PFSK-1 (cell line): ENCODE measurements at regions not wholly inside any gene's neighbourhood (a gene's known extent, or its start where the extent isn't known, plus 50 kb on each side); places are given as distances from the start of the nearest gene placed in this dataset.

Experiments
- POLR2AphosphoS5 ChIP-seq: IDR thresholded peaks from 2 replicates; pipeline ENCODE4 v1.6.1; 2012; ENCODE audit warnings: low read depth, mild to moderate bottlenecking, control low read depth, low read length, moderate library complexity
- TAF1 ChIP-seq: IDR thresholded peaks from 2 replicates; pipeline ENCODE4 v1.6.1; 2012; ENCODE audit warnings: low read length, control low read depth, borderline replicate concordance; ENCODE audit not compliant: insufficient read depth
- TF ChIP-seq, protein P1 (sequence below), 2 experiments: IDR thresholded peaks; 2 replicates each; pipeline versions ENCODE4 v1.6.1 to v1.8.0; 2011 to 2012; ENCODE audit warnings: low read depth in 2 of 2, low read length in 2 of 2, control low read depth in 1 of 2, inconsistent platforms in 1 of 2, mild to moderate bottlenecking in 1 of 2, moderate library complexity in 1 of 2; ENCODE audit not compliant: insufficient read depth in 1 of 2

DNA sequence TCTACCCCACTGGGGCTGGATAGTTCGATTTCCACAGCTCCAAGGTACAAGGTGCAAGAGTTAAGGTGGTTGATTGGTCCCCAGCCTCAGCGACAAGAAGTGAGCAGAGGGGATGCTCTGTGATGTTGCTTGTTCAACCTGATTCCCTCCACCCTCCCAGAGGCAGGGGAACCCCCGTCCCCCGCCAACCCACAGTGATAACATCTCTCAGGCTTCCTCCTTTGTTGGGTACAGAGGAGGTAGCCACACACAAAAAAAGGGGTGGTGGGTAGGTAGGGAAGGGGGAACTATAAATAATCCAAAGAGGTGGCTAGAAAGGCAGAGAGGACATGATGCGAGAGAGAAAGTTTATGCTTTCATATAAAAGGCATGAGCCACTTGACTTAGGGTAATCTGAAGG lies 192.9 kb upstream of the POU3F3 start:
- TF ChIP-seq POLR2AphosphoS5: no peak
- TF ChIP-seq, protein P1, sequence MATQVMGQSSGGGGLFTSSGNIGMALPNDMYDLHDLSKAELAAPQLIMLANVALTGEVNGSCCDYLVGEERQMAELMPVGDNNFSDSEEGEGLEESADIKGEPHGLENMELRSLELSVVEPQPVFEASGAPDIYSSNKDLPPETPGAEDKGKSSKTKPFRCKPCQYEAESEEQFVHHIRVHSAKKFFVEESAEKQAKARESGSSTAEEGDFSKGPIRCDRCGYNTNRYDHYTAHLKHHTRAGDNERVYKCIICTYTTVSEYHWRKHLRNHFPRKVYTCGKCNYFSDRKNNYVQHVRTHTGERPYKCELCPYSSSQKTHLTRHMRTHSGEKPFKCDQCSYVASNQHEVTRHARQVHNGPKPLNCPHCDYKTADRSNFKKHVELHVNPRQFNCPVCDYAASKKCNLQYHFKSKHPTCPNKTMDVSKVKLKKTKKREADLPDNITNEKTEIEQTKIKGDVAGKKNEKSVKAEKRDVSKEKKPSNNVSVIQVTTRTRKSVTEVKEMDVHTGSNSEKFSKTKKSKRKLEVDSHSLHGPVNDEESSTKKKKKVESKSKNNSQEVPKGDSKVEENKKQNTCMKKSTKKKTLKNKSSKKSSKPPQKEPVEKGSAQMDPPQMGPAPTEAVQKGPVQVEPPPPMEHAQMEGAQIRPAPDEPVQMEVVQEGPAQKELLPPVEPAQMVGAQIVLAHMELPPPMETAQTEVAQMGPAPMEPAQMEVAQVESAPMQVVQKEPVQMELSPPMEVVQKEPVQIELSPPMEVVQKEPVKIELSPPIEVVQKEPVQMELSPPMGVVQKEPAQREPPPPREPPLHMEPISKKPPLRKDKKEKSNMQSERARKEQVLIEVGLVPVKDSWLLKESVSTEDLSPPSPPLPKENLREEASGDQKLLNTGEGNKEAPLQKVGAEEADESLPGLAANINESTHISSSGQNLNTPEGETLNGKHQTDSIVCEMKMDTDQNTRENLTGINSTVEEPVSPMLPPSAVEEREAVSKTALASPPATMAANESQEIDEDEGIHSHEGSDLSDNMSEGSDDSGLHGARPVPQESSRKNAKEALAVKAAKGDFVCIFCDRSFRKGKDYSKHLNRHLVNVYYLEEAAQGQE (IDR thresholded peaks at IDR 0.05; ENCODE audit: insufficient read depth in 1 of 2, low read depth in 2 of 2, low read length in 2 of 2): no peak
- no peak for TF ChIP-seq TAF1
